Ishikawa (cell line): ENCODE measurements at regions not wholly inside any gene's neighbourhood (a gene's known extent, or its start where the extent isn't known, plus 50 kb on each side); places are given as distances from the start of the nearest gene placed in this dataset.
A peak's percentile ranks its signal among the peaks of the same experiment; 100 is the strongest.

Experiments used
- CEBPB ChIP-seq: IDR thresholded peaks from 2 replicates; pipeline ENCODE4 v1.6.1; 2012
- CREB1 ChIP-seq: IDR thresholded peaks from 2 replicates; pipeline ENCODE4 v1.6.1; 2012; ENCODE audit warnings: low read depth
- EGR1 ChIP-seq: IDR thresholded peaks from 2 replicates; pipeline ENCODE4 v1.6.1; 2012
- EP300 ChIP-seq: IDR thresholded peaks from 2 replicates; pipeline ENCODE4 v1.6.1; 2012; ENCODE audit warnings: borderline replicate concordance
- FOXM1 ChIP-seq: IDR thresholded peaks from 2 replicates; pipeline ENCODE4 v1.6.1; 2012; ENCODE audit warnings: low read depth, borderline replicate concordance
- NFIC ChIP-seq: IDR thresholded peaks from 2 replicates; pipeline ENCODE4 v1.6.1; 2012
- RAD21 ChIP-seq: IDR thresholded peaks from 2 replicates; pipeline ENCODE4 v1.6.1; 2012; ENCODE audit warnings: low read depth
- TAF1 ChIP-seq: IDR thresholded peaks from 2 replicates; pipeline ENCODE4 v1.6.1; 2012; ENCODE audit warnings: low read depth, mild to moderate bottlenecking
- TCF12 ChIP-seq: IDR thresholded peaks from 2 replicates; pipeline ENCODE4 v1.6.1; 2012; ENCODE audit warnings: low read depth
- TEAD4 ChIP-seq: IDR thresholded peaks from 2 replicates; pipeline ENCODE4 v1.6.1; 2012
- YY1 ChIP-seq: IDR thresholded peaks from 2 replicates; pipeline ENCODE4 v1.6.1; 2012; ENCODE audit warnings: low read depth
- ZBTB7A ChIP-seq: IDR thresholded peaks from 2 replicates; pipeline ENCODE4 v1.6.1; 2012; ENCODE audit warnings: low read depth
- TF ChIP-seq, protein P1 (sequence below): IDR thresholded peaks from 2 replicates; pipeline ENCODE4 v1.6.1; 2012
- TF ChIP-seq, protein P2 (sequence below): IDR thresholded peaks from 2 replicates; pipeline ENCODE4 v1.6.1; 2012; ENCODE audit warnings: low read depth, mild to moderate bottlenecking
- TF ChIP-seq, protein P3 (sequence below): IDR thresholded peaks from 2 replicates; pipeline ENCODE4 v1.6.1; 2012

DNA sequence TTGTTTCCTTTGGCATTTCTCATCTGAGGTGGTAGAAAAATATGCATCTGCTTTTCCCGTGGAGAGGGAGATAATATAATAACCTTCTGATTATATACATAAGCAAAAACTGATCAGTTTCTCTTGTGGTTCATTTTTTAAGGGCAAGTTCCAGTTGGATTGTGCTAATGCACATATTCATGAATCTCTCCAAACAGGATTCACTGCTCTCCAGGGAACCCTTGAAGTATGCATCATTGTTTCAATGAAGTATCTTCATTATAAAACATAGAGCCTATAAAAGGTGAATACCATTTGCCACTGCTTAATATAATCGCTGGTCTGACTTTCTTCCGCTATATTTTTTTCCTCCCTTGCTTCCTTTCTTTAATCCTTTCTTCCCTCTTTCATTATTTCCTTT, 384.7 kb downstream of the FIGN start:
- TF ChIP-seq TAF1 (no peak), TCF12 (no peak), EGR1 (no peak), NFIC (no peak), TEAD4 (no peak)
- TF ChIP-seq, protein P1, sequence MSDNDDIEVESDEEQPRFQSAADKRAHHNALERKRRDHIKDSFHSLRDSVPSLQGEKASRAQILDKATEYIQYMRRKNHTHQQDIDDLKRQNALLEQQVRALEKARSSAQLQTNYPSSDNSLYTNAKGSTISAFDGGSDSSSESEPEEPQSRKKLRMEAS: no peak
- TF ChIP-seq, protein P2, sequence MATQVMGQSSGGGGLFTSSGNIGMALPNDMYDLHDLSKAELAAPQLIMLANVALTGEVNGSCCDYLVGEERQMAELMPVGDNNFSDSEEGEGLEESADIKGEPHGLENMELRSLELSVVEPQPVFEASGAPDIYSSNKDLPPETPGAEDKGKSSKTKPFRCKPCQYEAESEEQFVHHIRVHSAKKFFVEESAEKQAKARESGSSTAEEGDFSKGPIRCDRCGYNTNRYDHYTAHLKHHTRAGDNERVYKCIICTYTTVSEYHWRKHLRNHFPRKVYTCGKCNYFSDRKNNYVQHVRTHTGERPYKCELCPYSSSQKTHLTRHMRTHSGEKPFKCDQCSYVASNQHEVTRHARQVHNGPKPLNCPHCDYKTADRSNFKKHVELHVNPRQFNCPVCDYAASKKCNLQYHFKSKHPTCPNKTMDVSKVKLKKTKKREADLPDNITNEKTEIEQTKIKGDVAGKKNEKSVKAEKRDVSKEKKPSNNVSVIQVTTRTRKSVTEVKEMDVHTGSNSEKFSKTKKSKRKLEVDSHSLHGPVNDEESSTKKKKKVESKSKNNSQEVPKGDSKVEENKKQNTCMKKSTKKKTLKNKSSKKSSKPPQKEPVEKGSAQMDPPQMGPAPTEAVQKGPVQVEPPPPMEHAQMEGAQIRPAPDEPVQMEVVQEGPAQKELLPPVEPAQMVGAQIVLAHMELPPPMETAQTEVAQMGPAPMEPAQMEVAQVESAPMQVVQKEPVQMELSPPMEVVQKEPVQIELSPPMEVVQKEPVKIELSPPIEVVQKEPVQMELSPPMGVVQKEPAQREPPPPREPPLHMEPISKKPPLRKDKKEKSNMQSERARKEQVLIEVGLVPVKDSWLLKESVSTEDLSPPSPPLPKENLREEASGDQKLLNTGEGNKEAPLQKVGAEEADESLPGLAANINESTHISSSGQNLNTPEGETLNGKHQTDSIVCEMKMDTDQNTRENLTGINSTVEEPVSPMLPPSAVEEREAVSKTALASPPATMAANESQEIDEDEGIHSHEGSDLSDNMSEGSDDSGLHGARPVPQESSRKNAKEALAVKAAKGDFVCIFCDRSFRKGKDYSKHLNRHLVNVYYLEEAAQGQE: no peak
- TF ChIP-seq, protein P3, sequence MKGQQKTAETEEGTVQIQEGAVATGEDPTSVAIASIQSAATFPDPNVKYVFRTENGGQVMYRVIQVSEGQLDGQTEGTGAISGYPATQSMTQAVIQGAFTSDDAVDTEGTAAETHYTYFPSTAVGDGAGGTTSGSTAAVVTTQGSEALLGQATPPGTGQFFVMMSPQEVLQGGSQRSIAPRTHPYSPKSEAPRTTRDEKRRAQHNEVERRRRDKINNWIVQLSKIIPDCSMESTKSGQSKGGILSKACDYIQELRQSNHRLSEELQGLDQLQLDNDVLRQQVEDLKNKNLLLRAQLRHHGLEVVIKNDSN: no peak

DNA sequence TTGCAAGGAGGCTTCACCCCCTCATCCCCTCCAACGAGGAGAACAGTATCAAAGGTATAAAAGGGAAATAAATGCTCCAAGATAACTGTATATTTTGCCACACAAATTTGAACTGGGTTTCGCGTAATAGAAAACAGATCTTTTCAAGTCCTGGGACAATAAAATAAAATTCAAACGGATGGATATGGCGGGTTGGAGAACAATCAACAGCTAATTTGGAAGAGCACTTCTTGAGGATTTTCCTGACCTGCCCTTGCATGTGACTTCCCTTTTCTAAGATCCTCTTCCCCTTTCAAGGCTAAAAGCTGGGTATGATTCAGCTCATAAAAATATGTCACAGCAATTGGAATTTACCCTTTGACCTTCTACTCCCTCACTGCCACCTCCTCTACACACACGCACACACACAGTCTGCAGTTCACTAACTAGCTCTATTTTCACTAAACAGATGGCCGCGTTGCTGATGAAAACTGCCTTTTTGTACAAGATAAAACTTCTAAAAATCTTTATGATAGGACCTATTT, 386.9 kb downstream of the FIGN start:
- TF ChIP-seq RAD21: no peak
- TF ChIP-seq EP300: no peak
- no peak for TF ChIP-seq CREB1

DNA sequence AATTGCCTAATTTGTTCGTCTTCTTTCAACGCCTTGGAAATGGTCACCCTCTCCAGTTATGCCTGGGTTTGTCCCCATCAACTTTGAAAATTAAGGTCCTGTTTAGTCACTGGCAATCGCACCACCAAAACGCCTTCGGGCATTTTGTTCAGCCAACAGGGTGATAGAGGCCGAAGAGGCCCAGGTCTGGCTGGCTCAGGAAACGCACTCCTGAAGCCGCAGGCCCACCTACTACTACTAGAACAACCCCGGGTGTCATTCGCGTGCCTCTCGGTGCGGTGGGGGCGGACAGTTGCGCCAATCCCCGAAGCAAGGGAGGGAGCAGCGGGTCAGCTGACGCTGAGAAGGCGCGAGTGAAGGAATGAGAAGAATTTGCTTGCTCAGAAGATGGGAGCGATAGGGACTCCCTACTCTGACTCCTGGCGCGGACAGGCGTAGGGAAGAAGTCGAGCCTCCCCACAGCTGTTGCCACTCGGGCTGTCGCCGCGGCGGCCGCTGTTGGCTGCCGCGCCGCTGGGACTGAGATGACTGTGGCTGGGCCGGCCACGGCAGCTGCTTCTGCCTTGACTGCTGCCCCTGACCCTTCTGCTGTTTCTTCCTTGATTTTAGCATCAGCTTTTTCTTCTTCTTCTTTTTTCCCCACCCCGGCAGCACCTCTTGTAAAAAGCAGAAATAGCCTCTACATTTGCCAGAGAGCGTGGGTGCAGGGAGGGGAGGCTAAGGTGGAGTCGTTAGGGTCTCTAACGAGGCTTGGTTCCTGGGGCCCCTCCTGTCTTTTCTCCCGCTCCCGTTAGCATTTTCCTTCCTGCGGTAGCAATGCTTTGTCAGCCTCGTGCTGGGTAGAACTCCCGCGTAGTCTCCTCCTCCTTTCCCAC, 387.6 kb downstream of the FIGN start:
- TF ChIP-seq, protein P3: no peak
- TF ChIP-seq ZBTB7A (no peak), TCF12 (no peak), TAF1 (no peak), NFIC (no peak), YY1 (no peak), FOXM1 (no peak), CREB1 (no peak), EGR1 (no peak), RAD21 (no peak), TEAD4 (no peak), CEBPB (no peak), EP300 (no peak)
- TF ChIP-seq, protein P2: no peak
- TF ChIP-seq, protein P1: no peak

DNA sequence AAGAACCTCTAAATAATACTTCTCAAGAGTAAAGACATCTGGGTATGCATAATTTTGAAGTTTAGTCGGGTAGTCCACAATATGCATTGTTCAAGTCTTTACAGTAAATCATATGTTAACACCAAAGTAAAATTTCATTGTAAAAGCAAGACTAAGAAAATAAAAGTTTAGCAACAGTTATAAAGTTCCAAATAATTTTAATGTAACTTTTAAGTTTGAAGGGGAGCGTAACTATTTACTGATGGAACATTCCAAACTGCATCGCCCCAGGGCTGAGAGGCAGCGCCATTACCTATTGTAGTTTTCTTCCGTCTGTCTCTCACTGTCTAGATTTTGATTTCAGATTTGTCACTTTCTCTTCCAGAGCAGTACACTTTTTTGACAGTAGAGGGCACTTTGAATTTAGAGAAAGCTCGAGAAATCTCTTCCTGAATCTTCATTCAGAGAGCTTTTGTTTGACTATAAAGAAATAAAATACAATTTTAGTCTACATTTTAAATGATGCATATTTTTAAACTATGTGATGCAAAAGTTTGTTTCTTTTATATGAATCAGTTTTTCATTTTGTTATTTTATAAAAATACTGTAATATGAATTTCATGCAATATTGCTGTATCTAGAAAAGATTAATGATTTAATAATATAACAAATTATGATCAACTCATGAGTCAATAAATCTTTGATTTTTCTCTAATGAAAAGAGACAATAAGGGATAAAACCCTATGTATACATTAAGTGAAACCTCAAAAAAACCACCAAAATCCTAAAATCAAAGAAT, 389.8 kb downstream of the FIGN start:
- TF ChIP-seq YY1: peak; percentile 41; the same call in 1 of the 2 replicates
- no peak for TF ChIP-seq EP300
- TF ChIP-seq CEBPB: no peak
- TF ChIP-seq TCF12: no peak
- TF ChIP-seq RAD21: peak; percentile 79

DNA sequence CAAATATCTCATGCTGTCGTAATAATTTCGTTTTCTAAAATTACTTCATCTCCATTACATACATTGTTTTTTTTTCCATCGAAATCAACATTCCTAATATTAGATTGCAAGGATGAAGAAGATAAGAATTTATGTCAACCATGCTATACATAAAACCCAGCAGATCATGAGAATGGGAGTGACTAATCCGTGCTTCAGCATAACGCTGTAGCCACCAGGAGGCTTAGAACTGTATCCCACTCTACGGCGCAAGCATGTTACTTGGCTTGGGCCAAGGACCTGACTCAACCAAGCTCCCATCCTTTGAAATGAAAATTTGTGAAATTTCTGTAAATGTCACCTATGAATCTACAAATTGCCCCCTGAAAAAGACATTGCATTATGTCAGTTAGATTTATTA, 392.5 kb downstream of the FIGN start:
- no peak for TF ChIP-seq ZBTB7A
- TF ChIP-seq RAD21: no peak
- TF ChIP-seq CREB1: no peak

DNA sequence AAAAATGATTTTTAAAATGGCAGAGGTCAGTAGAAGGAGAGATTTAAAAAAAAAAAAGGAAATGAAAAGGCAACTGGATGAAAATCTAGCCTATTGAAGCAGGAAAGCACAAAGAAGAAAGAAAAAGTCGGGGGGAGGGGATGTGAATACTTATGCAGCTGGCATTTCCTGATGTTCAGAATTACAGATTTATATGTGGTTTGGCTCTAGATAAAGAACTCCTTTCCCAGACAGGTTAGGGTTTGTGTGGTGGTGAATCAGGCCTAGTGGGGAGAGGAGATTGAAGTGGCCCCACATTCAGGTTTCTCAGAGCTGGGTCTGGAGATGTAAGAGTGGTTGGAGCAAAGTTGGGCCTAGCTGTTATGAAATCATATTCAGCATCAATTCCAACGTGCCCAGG, 394.4 kb downstream of the FIGN start:
- no peak for TF ChIP-seq TEAD4
- no peak for TF ChIP-seq CREB1
- no peak for TF ChIP-seq EGR1
- TF ChIP-seq YY1: no peak
- TF ChIP-seq, protein P1: no peak
- TF ChIP-seq TAF1: no peak
- TF ChIP-seq FOXM1: no peak
- TF ChIP-seq ZBTB7A: no peak
- TF ChIP-seq EP300: no peak
- no peak for TF ChIP-seq RAD21
- TF ChIP-seq, protein P3: no peak
- TF ChIP-seq CEBPB: no peak
- TF ChIP-seq, protein P2: no peak
- no peak for TF ChIP-seq NFIC
